ENCODE measurements at regions not wholly inside any gene's neighbourhood (a gene's known extent, or its start where the extent isn't known, plus 50 kb on each side); places are given as distances from the start of the nearest gene placed in this dataset.

DNA sequence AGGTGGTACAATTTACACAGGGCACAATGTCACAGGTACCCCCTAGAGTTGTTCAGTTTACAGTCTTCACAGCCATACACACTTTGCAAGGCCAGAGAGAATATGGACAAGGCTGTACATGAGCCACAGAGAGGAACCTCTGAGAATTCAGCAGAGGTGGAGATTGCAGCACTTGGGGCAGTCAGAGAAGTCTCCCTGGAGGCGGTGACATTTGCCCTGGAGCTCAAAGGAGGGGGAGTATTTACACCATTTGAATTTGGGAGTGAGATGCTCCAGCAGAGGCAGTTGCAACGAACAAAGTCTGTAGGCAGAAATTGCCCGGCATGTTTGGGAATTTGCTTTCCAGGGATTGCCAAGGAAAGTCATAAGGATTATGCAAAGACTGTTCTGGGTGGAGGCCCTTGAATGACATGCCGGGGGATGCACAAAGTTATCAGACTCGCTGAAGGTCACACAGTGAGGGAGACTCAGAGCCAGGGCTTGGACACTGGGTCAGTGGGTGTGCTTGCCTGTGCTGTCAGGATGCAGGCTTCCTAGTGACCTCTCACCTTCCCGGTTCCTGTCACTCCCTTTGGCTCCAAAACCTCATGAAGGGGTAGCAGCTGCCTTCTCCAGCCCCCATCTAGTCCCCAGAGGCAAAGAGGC, 160.7 kb upstream of the PCBD1 start:
- 73 to 85% methylated on average over 5 to 6 of the region's 6 CpGs for WGBS, 2 donors

DNA sequence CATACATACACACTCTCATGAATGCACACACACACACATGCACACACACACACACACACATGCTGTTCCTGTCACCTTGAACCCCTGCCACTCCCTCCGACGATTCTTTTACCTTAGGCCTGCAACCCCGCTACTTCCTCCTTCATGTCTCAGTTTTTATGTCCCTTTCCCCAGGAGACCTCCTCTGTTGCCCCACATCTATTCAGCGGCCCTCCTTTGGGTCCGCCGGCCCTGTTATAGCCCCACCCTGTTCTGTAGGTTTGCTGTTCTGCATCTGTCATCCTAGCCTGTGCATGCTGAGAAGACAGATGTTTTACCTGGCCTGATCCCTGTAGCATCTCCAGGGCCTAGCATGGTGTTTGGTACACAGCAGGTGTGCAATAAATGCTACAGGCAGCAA, 161.6 kb upstream of the PCBD1 start:
- Histone ChIP-seq H3K9me3 (no peaks in the 10 kb centered on the region), H3K27ac (no peak overlapping the region), H3K36me3 (replicated peaks in 1 of 2; ENCODE audit: insufficient read depth in 1 of 2, low read depth in 2 of 2) (no peaks in the 10 kb centered on the region), H3K4me1 (peaks cover 10% of the 10 kb centered on the region), H3K27me3 (no peaks in the 10 kb centered on the region), H3K4me3 (no peak overlapping the region)
- DNase-seq (no peak), ATAC-seq (no peak)
- WGBS, 2 donors = 94% methylated on average over 6 of the region's 6 CpGs
- intact Hi-C loops (cut with DNase I) = no loop called here
- no peak for TF ChIP-seq POLR2A (IDR thresholded peaks at IDR 0.05)
- TF ChIP-seq, protein P1, sequence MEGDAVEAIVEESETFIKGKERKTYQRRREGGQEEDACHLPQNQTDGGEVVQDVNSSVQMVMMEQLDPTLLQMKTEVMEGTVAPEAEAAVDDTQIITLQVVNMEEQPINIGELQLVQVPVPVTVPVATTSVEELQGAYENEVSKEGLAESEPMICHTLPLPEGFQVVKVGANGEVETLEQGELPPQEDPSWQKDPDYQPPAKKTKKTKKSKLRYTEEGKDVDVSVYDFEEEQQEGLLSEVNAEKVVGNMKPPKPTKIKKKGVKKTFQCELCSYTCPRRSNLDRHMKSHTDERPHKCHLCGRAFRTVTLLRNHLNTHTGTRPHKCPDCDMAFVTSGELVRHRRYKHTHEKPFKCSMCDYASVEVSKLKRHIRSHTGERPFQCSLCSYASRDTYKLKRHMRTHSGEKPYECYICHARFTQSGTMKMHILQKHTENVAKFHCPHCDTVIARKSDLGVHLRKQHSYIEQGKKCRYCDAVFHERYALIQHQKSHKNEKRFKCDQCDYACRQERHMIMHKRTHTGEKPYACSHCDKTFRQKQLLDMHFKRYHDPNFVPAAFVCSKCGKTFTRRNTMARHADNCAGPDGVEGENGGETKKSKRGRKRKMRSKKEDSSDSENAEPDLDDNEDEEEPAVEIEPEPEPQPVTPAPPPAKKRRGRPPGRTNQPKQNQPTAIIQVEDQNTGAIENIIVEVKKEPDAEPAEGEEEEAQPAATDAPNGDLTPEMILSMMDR (IDR thresholded peaks at IDR 0.05) = no peak

More for the DNA sequence above, 160.7 kb upstream of the PCBD1 start:
- H3K4me3 ChIP-seq = no peak overlapping the region
- TF ChIP-seq, protein P1 (IDR thresholded peaks at IDR 0.05) = no peak
- TF ChIP-seq POLR2A (IDR thresholded peaks at IDR 0.05) = no peak
- H3K4me1 ChIP-seq = peaks cover 16% of the 10 kb centered on the region
- H3K36me3 ChIP-seq (replicated peaks in 1 of 2; ENCODE audit: insufficient read depth in 1 of 2, low read depth in 2 of 2) = no peaks in the 10 kb centered on the region
- no peak for DNase-seq
- H3K27ac ChIP-seq = no peak overlapping the region
- no peaks in the 10 kb centered on the region for H3K9me3 ChIP-seq
- no peak for ATAC-seq
- intact Hi-C loops (cut with DNase I) = no loop called here
- no peaks in the 10 kb centered on the region for H3K27me3 ChIP-seq

DNA sequence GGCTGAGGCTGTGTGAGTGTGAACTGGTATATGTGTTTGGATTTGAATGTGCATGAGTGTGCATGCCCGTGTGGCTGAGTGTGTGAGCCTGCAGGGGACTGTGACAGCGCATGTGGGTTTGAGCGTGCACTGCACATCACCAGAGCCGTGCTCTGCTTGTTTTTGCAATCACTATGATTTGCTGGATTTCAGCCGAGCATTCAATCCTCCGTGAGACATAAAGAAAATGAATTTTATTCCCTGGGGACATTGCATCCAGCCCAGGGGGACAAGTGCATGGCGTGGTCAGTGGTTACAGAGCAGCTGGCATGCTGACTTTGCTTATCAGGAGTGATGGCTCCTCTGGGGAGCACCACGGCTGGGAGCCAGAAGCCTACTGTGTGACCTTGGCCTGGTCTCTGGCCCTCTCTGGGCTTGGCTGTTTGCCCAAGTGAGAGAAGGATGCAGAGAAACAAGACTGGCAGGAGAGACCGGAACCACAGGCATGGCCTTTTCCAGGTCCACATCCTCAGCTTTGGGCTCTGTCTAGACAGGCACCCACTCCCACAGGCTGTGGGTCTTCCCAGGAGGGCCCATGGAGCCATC, 160.2 kb upstream of the UNC5B start:
- 39 to 40% methylated on average over 3 to 9 of the region's 9 CpGs for WGBS, 2 donors
- Histone ChIP-seq H3K4me1 (no peaks in the 10 kb centered on the region), H3K27ac (no peak overlapping the region), H3K9me3 (no peaks in the 10 kb centered on the region), H3K27me3 (no peaks in the 10 kb centered on the region), H3K4me3 (no peak overlapping the region), H3K36me3 (replicated peaks in 1 of 2; ENCODE audit: insufficient read depth in 1 of 2, low read depth in 2 of 2) (no peaks in the 10 kb centered on the region)
- TF ChIP-seq, protein P1 (IDR thresholded peaks at IDR 0.05) = no peak
- TF ChIP-seq POLR2A (IDR thresholded peaks at IDR 0.05) = no peak
- intact Hi-C loops (cut with DNase I) = no loop called here
- DNase-seq (peak in 3 of 4 donors; percentile 8 to 36 (median 29)), ATAC-seq (no peak)

DNA sequence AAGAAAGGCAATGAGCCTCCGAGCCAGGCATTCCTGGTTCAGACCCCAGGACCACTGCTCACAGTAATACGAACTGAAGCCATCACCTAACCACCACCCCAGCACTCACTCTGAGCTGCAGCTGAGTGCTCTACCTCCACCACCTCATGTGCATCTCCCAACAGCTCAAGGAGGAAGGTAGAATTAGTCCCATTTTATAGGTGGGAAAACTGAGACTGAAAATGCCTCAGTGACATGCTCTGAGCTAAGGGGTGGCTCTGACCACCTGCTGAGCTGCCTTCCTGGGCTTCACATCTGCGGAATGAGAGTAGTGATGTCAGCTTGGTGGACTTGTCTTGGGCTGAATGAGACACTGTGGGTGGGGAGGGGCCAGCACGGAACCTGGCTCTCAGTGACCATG, 159.7 kb upstream of the UNC5B start:
- Histone ChIP-seq H3K9me3 (no peaks in the 10 kb centered on the region), H3K27me3 (no peaks in the 10 kb centered on the region), H3K36me3 (replicated peaks in 1 of 2; ENCODE audit: insufficient read depth in 1 of 2, low read depth in 2 of 2) (no peaks in the 10 kb centered on the region), H3K27ac (no peak overlapping the region), H3K4me1 (no peaks in the 10 kb centered on the region), H3K4me3 (no peak overlapping the region)
- WGBS, 2 donors = 95 to 96% methylated on average over 4 of the region's 4 CpGs
- TF ChIP-seq POLR2A (IDR thresholded peaks at IDR 0.05) = no peak
- TF ChIP-seq, protein P1 (IDR thresholded peaks at IDR 0.05) = no peak
- DNase-seq (no peak), ATAC-seq (no peak)
- intact Hi-C loops (cut with DNase I) = no loop called here
